ENCODE measurements at regions not wholly inside any gene's neighbourhood (a gene's known extent, or its start where the extent isn't known, plus 50 kb on each side); places are given as distances from the start of the nearest gene placed in this dataset.

GRCh38 chr6:165742047-165742446 is 79.0 kb upstream of the PDE10A start:
- TF ChIP-seq CTCF (IDR thresholded peaks at IDR 0.05 in 4 of 5, conservative IDR thresholded peaks at IDR 0.05 in 1 of 5) (no peak), POLR2A (IDR thresholded peaks at IDR 0.05) (no peak)

Measured in gastrocnemius medialis (tissue), 4 donors.